B cell (primary cell): ENCODE measurements at regions not wholly inside any gene's neighbourhood (a gene's known extent, or its start where the extent isn't known, plus 50 kb on each side); places are given as distances from the start of the nearest gene placed in this dataset.

Source experiments
- ATAC-seq: fragments of 200-7000 bp; cut with Tn5 transposase; one replicate; pipeline ENCODE4 v1.10.0; 2021; ENCODE audit warnings: low read depth, mild to moderate bottlenecking, moderate number of reproducible peaks, moderate library complexity
- CTCF ChIA-PET: fragments of 350-600 bp; sonication (Branson Sonifier 250); formaldehyde crosslinking; loops from one replicate; lab custom pipeline; 2021; ENCODE audit warnings: antibody characterized with exemption, inconsistent platforms; lab: Charles Lee
- POLR2A ChIA-PET: fragments of 350-600 bp; sonication (Branson Sonifier 250); formaldehyde crosslinking; loops from one replicate; lab custom pipeline; 2021; ENCODE audit warnings: antibody characterized with exemption; lab: Charles Lee
- DNase-seq: peaks from one replicate; pipeline ENCODE4 v3.0.0; 2013
- H2AFZ ChIP-seq: 2 replicates; pipeline ENCODE4 v1.6.1; 2012; ENCODE audit warnings: mild to moderate bottlenecking, low read depth, low read length; ENCODE audit not compliant: insufficient read depth, poor library complexity, severe bottlenecking
- H3K27ac ChIP-seq, 2 donors: 1 replicate in 1 of 2; 2 replicates in 1 of 2; pipeline ENCODE4 v1.5.1; 2012 to 2013; ENCODE audit warnings: low read length in 2 of 2, mild to moderate bottlenecking in 2 of 2, moderate library complexity in 1 of 2
- H3K27me3 ChIP-seq, 4 experiments: fragments of 200-600 bp in 1 of 4; sonication (generic) in 1 of 4; replicated peaks in 1 of 4; 1 replicate in 2 of 4; 2 replicates in 2 of 4; pipeline versions ENCODE4 v1.6.1 to v1.7.0; 2013 to 2016; ENCODE audit warnings: low read length in 3 of 4, mild to moderate bottlenecking in 2 of 4, mixed read lengths in 1 of 4, moderate library complexity in 1 of 4; ENCODE audit not compliant: insufficient read depth in 4 of 4, control insufficient read depth in 3 of 4; ENCODE audit errors: control extremely low read depth in 1 of 4
- H3K36me3 ChIP-seq, 2 experiments: replicated peaks in 1 of 2; 1 replicate in 1 of 2; 2 replicates in 1 of 2; pipeline versions ENCODE4 v1.6.1 to v1.7.1; 2013; ENCODE audit warnings: low read length in 1 of 2; ENCODE audit not compliant: insufficient read depth in 2 of 2, control insufficient read depth in 1 of 2; ENCODE audit errors: control extremely low read depth in 1 of 2, extremely low read depth in 1 of 2
- H3K4me1 ChIP-seq, 2 donors: fragments of 200-600 bp in 1 of 2; sonication (generic) in 1 of 2; 1 replicate in 1 of 2; 2 replicates in 1 of 2; pipeline versions ENCODE4 v1.5.1 to v1.6.1; 2013 to 2017; ENCODE audit warnings: low read length in 2 of 2; ENCODE audit not compliant: control insufficient read depth in 2 of 2, insufficient read depth in 2 of 2
- H3K4me2 ChIP-seq: replicated peaks from 2 replicates; pipeline ENCODE3; 2012; ENCODE audit warnings: mild to moderate bottlenecking, low read depth, low read length; ENCODE audit not compliant: poor library complexity, severe bottlenecking
- H3K4me3 ChIP-seq, 5 experiments: fragments of 200-600 bp in 1 of 5; sonication (generic) in 1 of 5; 1 replicate in 3 of 5; 2 replicates in 2 of 5; pipeline versions ENCODE4 v1.5.1 to v1.7.0; 2011 to 2016; ENCODE audit warnings: low read length in 4 of 5, mild to moderate bottlenecking in 4 of 5, low read depth in 2 of 5, control low read depth in 1 of 5, moderate library complexity in 1 of 5; ENCODE audit not compliant: insufficient read depth in 1 of 5; ENCODE audit errors: control extremely low read depth in 1 of 5, extremely low read depth in 1 of 5
- H3K79me2 ChIP-seq: fragments of 200-600 bp; sonication (generic); one replicate; pipeline ENCODE4 v1.6.0; 2016; ENCODE audit warnings: low read length; ENCODE audit not compliant: control insufficient read depth, insufficient read depth
- H3K9ac ChIP-seq: fragments of 200-600 bp; sonication (generic); 2 replicates; pipeline ENCODE4 v1.6.1; 2017; ENCODE audit warnings: mild to moderate bottlenecking, low read length, moderate library complexity
- H3K9me3 ChIP-seq, 3 donors: one replicate each; pipeline versions ENCODE4 v1.6.1 to v1.7.1; 2013; ENCODE audit warnings: low read length in 2 of 3; ENCODE audit not compliant: control insufficient read depth in 2 of 3, insufficient read depth in 1 of 3; ENCODE audit errors: control extremely low read depth in 1 of 3
- H4K20me1 ChIP-seq: 2 replicates; pipeline ENCODE4 v1.6.0; 2012; ENCODE audit warnings: mild to moderate bottlenecking, low read length; ENCODE audit not compliant: insufficient read depth, control insufficient read depth, poor library complexity, severe bottlenecking
- H3K27ac Mint-ChIP-seq: one replicate; pipeline ENCODE4 v1.8.0; 2021; ENCODE audit warnings: mixed read lengths
- H3K27me3 Mint-ChIP-seq: one replicate; pipeline ENCODE4 v1.8.0; 2021; ENCODE audit warnings: mixed read lengths
- H3K4me1 Mint-ChIP-seq: one replicate; pipeline ENCODE4 v1.8.0; 2021; ENCODE audit warnings: mixed read lengths
- H3K4me3 Mint-ChIP-seq: one replicate; pipeline ENCODE4 v1.8.0; 2021; ENCODE audit warnings: mixed read lengths
- H3K9me3 Mint-ChIP-seq: one replicate; pipeline ENCODE4 v1.8.0; 2022; ENCODE audit warnings: mixed read lengths; ENCODE audit not compliant: insufficient read depth
- CTCF ChIP-seq: fragments of 200-600 bp; IDR thresholded peaks from one replicate; pipeline ENCODE4 v1.8.0; 2022; ENCODE audit warnings: antibody characterized with exemption, mild to moderate bottlenecking
- EZH2 ChIP-seq: IDR thresholded peaks from 2 replicates; pipeline ENCODE4 v1.6.1; 2012; ENCODE audit warnings: borderline replicate concordance, low read depth, mild to moderate bottlenecking, moderate library complexity, low read length; ENCODE audit not compliant: insufficient read depth, poor library complexity, severe bottlenecking
- WGBS: methylation state at CpG from one replicate; pipeline ENCODE4 v1.1.5; 2013; ENCODE audit warnings: missing lambda C conversion rate; ENCODE audit not compliant: insufficient coverage; 5-methylcytosine and 5-hydroxymethylcytosine counted together
- intact Hi-C: fragments of 100-400 bp; cut with micrococcal nuclease; formaldehyde crosslinking; loops from one replicate; pipeline ENCODE4 v1.10.0; 2022

DNA sequence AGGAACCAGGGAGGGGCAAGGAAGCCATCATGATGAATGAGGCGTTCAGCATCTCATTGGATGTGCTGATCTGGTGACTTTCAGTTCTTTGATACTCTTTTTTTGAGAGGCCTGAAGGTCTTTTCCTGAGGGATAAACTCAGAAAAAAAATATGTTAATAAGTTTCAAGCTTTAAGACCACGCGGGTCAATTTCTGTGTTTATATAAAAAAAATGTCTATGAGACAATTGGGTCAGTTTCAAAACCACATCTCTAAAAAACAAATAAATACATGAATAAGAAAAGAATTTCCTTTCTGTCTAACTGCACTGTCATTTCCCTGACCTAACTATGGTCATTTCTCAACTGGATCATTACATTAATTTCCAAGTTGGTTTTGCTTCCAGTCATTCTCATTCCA, 62.6 kb downstream of the TRIML1 start:
- Histone ChIP-seq H2AFZ (no peak overlapping the region), H3K36me3 (no peaks in the 10 kb centered on the region), H3K27ac (no peak overlapping the region), H3K27me3 (no peaks in the 10 kb centered on the region), H3K4me3 (no peak overlapping the region), H3K4me1 (no peaks in the 10 kb centered on the region), H3K79me2 (no peaks in the 10 kb centered on the region), H3K9ac (no peak overlapping the region), H3K9me3 (peaks cover 0 to 5% (median 0%) of the 10 kb centered on the region in 3 donors), H3K4me2 (no peak overlapping the region), H4K20me1 (no peaks in the 10 kb centered on the region)
- no peak overlapping the region for H3K4me3 Mint-ChIP-seq
- ChIA-PET POLR2A (no interaction called here), CTCF (no interaction called here)
- no peaks in the 10 kb centered on the region for H3K4me1 Mint-ChIP-seq
- no peaks in the 10 kb centered on the region for H3K27me3 Mint-ChIP-seq
- intact Hi-C loops: no loop called here
- ATAC-seq (no peak), DNase-seq (no peak)
- TF ChIP-seq CTCF: no peak
- 42% methylated on average over 1 of the region's 3 CpGs for WGBS
- peaks cover 9% of the 10 kb centered on the region for H3K9me3 Mint-ChIP-seq
- no peak overlapping the region for H3K27ac Mint-ChIP-seq

- POLR2A ChIA-PET: no interaction called here
- Histone ChIP-seq H3K4me2 (no peak overlapping the region), H3K36me3 (no peaks in the 10 kb centered on the region), H3K4me3 (no peak overlapping the region), H3K4me1 (no peaks in the 10 kb centered on the region), H4K20me1 (no peaks in the 10 kb centered on the region), H3K27me3 (no peaks in the 10 kb centered on the region), H3K79me2 (no peaks in the 10 kb centered on the region), H3K9me3 (peaks cover 0 to 14% (median 0%) of the 10 kb centered on the region in 3 donors), H2AFZ (no peak overlapping the region), H3K9ac (no peak overlapping the region), H3K27ac (no peak overlapping the region)
- intact Hi-C loops: no loop called here
- TF ChIP-seq EZH2 (no peak), CTCF (no peak)
- 79% methylated on average over 2 of the region's 3 CpGs for WGBS
- no peak for ATAC-seq
- Mint-ChIP-seq H3K4me3 (no peak overlapping the region), H3K27me3 (no peaks in the 10 kb centered on the region), H3K4me1 (no peaks in the 10 kb centered on the region), H3K9me3 (peaks cover 10% of the 10 kb centered on the region), H3K27ac (no peak overlapping the region)
- CTCF ChIA-PET: no interaction called here
- DNase-seq: no peak
Measured at GRCh38 chr4:188206783-188207182, 67.5 kb downstream of the TRIML1 start.
